ENCODE measurements at regions not wholly inside any gene's neighbourhood (a gene's known extent, or its start where the extent isn't known, plus 50 kb on each side); places are given as distances from the start of the nearest gene placed in this dataset.
"Not testable (repeated sequence)": the region's sequence is repeated elsewhere in the genome, so short reads cannot be mapped to it uniquely, and the experiment has no call there.

GRCh38 chr15:96216481-96216880 lies 114.0 kb upstream of the NR2F2 start:
- DNase-seq (ENCODE audit: low read depth), result not testable (repeated sequence)

GRCh38 chr15:96217983-96218382 lies 112.5 kb upstream of the NR2F2 start:
- no peak for DNase-seq (ENCODE audit: low read depth)

- DNase-seq (ENCODE audit: low read depth), result no peak
These were observed 111.7 kb upstream of the NR2F2 start for GRCh38 chr15:96218623-96219455.

GRCh38 chr15:96219681-96220080 lies 110.8 kb upstream of the NR2F2 start:
- DNase-seq (ENCODE audit: low read depth), result no peak

- no peak for DNase-seq (ENCODE audit: low read depth)
These were observed 109.8 kb upstream of the NR2F2 start for GRCh38 chr15:96220657-96221056.

GRCh38 chr15:96222981-96223380 lies 107.5 kb upstream of the NR2F2 start:
- DNase-seq (ENCODE audit: low read depth), result no peak

GRCh38 chr15:96223939-96224338 lies 106.6 kb upstream of the NR2F2 start:
- DNase-seq (ENCODE audit: low read depth), result no peak

GRCh38 chr15:96225642-96226259 lies 104.7 kb upstream of the NR2F2 start:
- DNase-seq (ENCODE audit: low read depth), result no peak

GRCh38 chr15:96230526-96231181 lies 99.8 kb upstream of the NR2F2 start:
- DNase-seq (ENCODE audit: low read depth), result no peak

GRCh38 chr15:96232335-96232734 lies 98.2 kb upstream of the NR2F2 start:
- no peak for DNase-seq (ENCODE audit: low read depth)

GRCh38 chr15:96234109-96234892 lies 96.2 kb upstream of the NR2F2 start:
- no peak for DNase-seq (ENCODE audit: low read depth)

GRCh38 chr15:96237002-96237401 lies 93.5 kb upstream of the NR2F2 start:
- DNase-seq (ENCODE audit: low read depth), result no peak

GRCh38 chr15:96242761-96243160 lies 87.7 kb upstream of the NR2F2 start:
- no peak for DNase-seq (ENCODE audit: low read depth)

- no peak for DNase-seq (ENCODE audit: low read depth)
These were observed 86.8 kb upstream of the NR2F2 start for GRCh38 chr15:96243701-96244100.

- DNase-seq (ENCODE audit: low read depth), result no peak
These were observed 85.2 kb upstream of the NR2F2 start for GRCh38 chr15:96245252-96245651.

- DNase-seq (ENCODE audit: low read depth), result no peak
These were observed 84.4 kb upstream of the NR2F2 start for GRCh38 chr15:96246057-96246456.

GRCh38 chr15:96247621-96248305 lies 82.7 kb upstream of the NR2F2 start:
- no peak for DNase-seq (ENCODE audit: low read depth)

GRCh38 chr15:96252148-96252547 lies 78.4 kb upstream of the NR2F2 start:
- no peak for DNase-seq (ENCODE audit: low read depth)

GRCh38 chr15:96253006-96253747 lies 77.3 kb upstream of the NR2F2 start:
- no peak for DNase-seq (ENCODE audit: low read depth)

- no peak for DNase-seq (ENCODE audit: low read depth)
These were observed 76.3 kb upstream of the NR2F2 start for GRCh38 chr15:96254173-96254572.

- DNase-seq (ENCODE audit: low read depth), result no peak
These were observed 74.9 kb upstream of the NR2F2 start for GRCh38 chr15:96255599-96255998.
